ENCODE measurements at regions not wholly inside any gene's neighbourhood (a gene's known extent, or its start where the extent isn't known, plus 50 kb on each side); places are given as distances from the start of the nearest gene placed in this dataset.

DNA sequence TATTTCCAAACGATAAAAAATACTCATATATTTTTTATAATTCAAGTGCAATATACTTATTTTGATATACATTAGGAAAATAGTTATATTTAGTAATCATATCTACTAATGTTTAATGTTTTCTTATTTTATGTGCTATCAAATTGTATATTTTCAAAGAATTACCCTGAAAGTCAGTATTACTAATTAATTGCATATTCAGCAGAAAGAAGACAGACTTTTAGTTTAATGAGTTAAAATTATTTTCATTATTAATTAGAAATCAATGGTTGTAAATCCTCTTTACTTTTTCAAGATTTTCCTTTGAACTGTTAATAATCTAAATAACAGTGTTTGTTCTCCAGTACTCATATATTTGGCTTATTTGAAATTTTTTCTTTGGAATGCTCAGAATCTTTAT lies 181.3 kb upstream of the NDST4 start:
- TF ChIP-seq POLR2A (IDR thresholded peaks at IDR 0.05) (no peak), EP300 (IDR thresholded peaks at IDR 0.05) (no peak)

All from sigmoid colon (tissue), 4 donors.